HEK293 (cell line): ENCODE measurements at regions not wholly inside any gene's neighbourhood (a gene's known extent, or its start where the extent isn't known, plus 50 kb on each side); places are given as distances from the start of the nearest gene placed in this dataset.
"Not testable (repeated sequence)": the region's sequence is repeated elsewhere in the genome, so short reads cannot be mapped to it uniquely, and the experiment has no call there.

Source experiments
- CTCF ChIA-PET: fragments of 350-600 bp; formaldehyde crosslinking; extraction: SDS; loops from one replicate; lab custom pipeline; 2021; ENCODE audit warnings: antibody characterized with exemption; lab: Yijun Ruan, JAX
- POLR2A ChIA-PET: fragments of 300-600 bp; formaldehyde crosslinking; extraction: SDS; loops from one replicate; lab custom pipeline; 2020; ENCODE audit warnings: antibody characterized with exemption, inconsistent platforms; lab: Yijun Ruan, JAX
- H3K27ac ChIP-seq: fragments of 200-500 bp; sonication (Bioruptor generic); 2 replicates; pipeline ENCODE4 v1.5.1; 2014; ENCODE audit warnings: low read depth, low read length, control low read depth, inconsistent platforms; ENCODE audit errors: extremely low read depth
- H3K36me3 ChIP-seq, 2 experiments: fragments of 200-500 bp in 1 of 2; sonication (Bioruptor generic) in 1 of 2; 1 replicate in 1 of 2; 2 replicates in 1 of 2; pipeline ENCODE4 v1.5.1; 2014 to 2017; ENCODE audit warnings: inconsistent platforms in 2 of 2, low read length in 2 of 2; ENCODE audit not compliant: control insufficient read depth in 2 of 2, insufficient read depth in 1 of 2
- H3K4me1 ChIP-seq: fragments of 200-500 bp; sonication (Bioruptor generic); 2 replicates; pipeline ENCODE4 v1.5.1; 2014; ENCODE audit warnings: mild to moderate bottlenecking, low read length, inconsistent platforms; ENCODE audit not compliant: control insufficient read depth, insufficient read depth
- H3K4me3 ChIP-seq: 2 replicates; pipeline ENCODE4 v1.5.1; 2011; ENCODE audit warnings: low read depth, mild to moderate bottlenecking, control low read depth, low read length, moderate library complexity
- H3K9me3 ChIP-seq: fragments of 200-500 bp; sonication (Bioruptor generic); 2 replicates; pipeline ENCODE4 v1.5.1; 2014; ENCODE audit warnings: low read depth, low read length, inconsistent platforms; ENCODE audit not compliant: control insufficient read depth, insufficient read depth
- EGR2 ChIP-seq: fragments of 450-650 bp; formaldehyde crosslinking; IDR thresholded peaks from 2 replicates; pipeline ENCODE4 v1.5.1; 2016; ENCODE audit warnings: low read depth, missing biosample characterization, missing genetic modification characterization
- GLIS1 ChIP-seq: fragments of 450-650 bp; formaldehyde crosslinking; IDR thresholded peaks from 2 replicates; pipeline ENCODE4 v1.5.1; 2016; ENCODE audit warnings: missing biosample characterization, missing genetic modification characterization
- MYNN ChIP-seq: fragments of 450-650 bp; formaldehyde crosslinking; IDR thresholded peaks from 2 replicates; pipeline ENCODE4 v1.5.1; 2016; ENCODE audit warnings: missing biosample characterization, missing genetic modification characterization, borderline replicate concordance
- SP3 ChIP-seq: fragments of 450-650 bp; formaldehyde crosslinking; IDR thresholded peaks from 2 replicates; pipeline ENCODE4 v1.5.1; 2016; ENCODE audit warnings: missing biosample characterization, missing genetic modification characterization
- TRIM28 ChIP-seq: IDR thresholded peaks from 2 replicates; pipeline ENCODE4 v1.6.1; 2011; ENCODE audit warnings: low read length, control low read depth, borderline replicate concordance
- ZFP69B ChIP-seq: fragments of 450-650 bp; formaldehyde crosslinking; IDR thresholded peaks from 2 replicates; pipeline ENCODE4 v1.5.1; 2016; ENCODE audit warnings: missing biosample characterization, missing genetic modification characterization
- ZNF146 ChIP-seq: fragments of 450-650 bp; formaldehyde crosslinking; IDR thresholded peaks from 2 replicates; pipeline ENCODE4 v1.5.1; 2016; ENCODE audit warnings: missing biosample characterization, missing genetic modification characterization
- ZNF175 ChIP-seq: fragments of 450-650 bp; formaldehyde crosslinking; IDR thresholded peaks from 2 replicates; pipeline ENCODE4 v1.5.1; 2016; ENCODE audit warnings: missing biosample characterization, missing genetic modification characterization
- ZNF19 ChIP-seq: fragments of 450-650 bp; formaldehyde crosslinking; IDR thresholded peaks from 2 replicates; pipeline ENCODE4; 2016; ENCODE audit warnings: missing biosample characterization, missing genetic modification characterization, low read depth
- ZNF521 ChIP-seq: fragments of 450-650 bp; formaldehyde crosslinking; IDR thresholded peaks from 2 replicates; pipeline ENCODE4 v1.5.1; 2017; ENCODE audit warnings: missing biosample characterization, mild to moderate bottlenecking, missing genetic modification characterization
- ZNF530 ChIP-seq: fragments of 450-650 bp; formaldehyde crosslinking; IDR thresholded peaks from 2 replicates; pipeline ENCODE4 v1.5.1; 2016; ENCODE audit warnings: low read depth, missing biosample characterization, missing genetic modification characterization
- ZNF555 ChIP-seq: fragments of 450-650 bp; formaldehyde crosslinking; conservative IDR thresholded peaks from 2 replicates; pipeline ENCODE4 v1.5.1; 2017; ENCODE audit warnings: missing biosample characterization, mild to moderate bottlenecking, missing genetic modification characterization, inconsistent platforms
- ZNF624 ChIP-seq: fragments of 450-650 bp; formaldehyde crosslinking; IDR thresholded peaks from 2 replicates; pipeline ENCODE4 v1.5.1; 2017; ENCODE audit warnings: missing biosample characterization, missing genetic modification characterization
- ZNF660 ChIP-seq: fragments of 450-650 bp; IDR thresholded peaks from 2 replicates; pipeline ENCODE4 v1.5.1; 2018; ENCODE audit warnings: missing biosample characterization, mild to moderate bottlenecking, missing genetic modification characterization
- TF ChIP-seq, protein P1 (sequence below): fragments of 450-650 bp; formaldehyde crosslinking; IDR thresholded peaks from 2 replicates; pipeline ENCODE4 v1.5.1; 2016; ENCODE audit warnings: missing biosample characterization, missing genetic modification characterization
- TF ChIP-seq, protein P2 (sequence below): fragments of 450-650 bp; formaldehyde crosslinking; IDR thresholded peaks from 2 replicates; pipeline ENCODE4 v1.5.1; 2016; ENCODE audit warnings: missing biosample characterization, missing genetic modification characterization

- TF ChIP-seq, protein P1, sequence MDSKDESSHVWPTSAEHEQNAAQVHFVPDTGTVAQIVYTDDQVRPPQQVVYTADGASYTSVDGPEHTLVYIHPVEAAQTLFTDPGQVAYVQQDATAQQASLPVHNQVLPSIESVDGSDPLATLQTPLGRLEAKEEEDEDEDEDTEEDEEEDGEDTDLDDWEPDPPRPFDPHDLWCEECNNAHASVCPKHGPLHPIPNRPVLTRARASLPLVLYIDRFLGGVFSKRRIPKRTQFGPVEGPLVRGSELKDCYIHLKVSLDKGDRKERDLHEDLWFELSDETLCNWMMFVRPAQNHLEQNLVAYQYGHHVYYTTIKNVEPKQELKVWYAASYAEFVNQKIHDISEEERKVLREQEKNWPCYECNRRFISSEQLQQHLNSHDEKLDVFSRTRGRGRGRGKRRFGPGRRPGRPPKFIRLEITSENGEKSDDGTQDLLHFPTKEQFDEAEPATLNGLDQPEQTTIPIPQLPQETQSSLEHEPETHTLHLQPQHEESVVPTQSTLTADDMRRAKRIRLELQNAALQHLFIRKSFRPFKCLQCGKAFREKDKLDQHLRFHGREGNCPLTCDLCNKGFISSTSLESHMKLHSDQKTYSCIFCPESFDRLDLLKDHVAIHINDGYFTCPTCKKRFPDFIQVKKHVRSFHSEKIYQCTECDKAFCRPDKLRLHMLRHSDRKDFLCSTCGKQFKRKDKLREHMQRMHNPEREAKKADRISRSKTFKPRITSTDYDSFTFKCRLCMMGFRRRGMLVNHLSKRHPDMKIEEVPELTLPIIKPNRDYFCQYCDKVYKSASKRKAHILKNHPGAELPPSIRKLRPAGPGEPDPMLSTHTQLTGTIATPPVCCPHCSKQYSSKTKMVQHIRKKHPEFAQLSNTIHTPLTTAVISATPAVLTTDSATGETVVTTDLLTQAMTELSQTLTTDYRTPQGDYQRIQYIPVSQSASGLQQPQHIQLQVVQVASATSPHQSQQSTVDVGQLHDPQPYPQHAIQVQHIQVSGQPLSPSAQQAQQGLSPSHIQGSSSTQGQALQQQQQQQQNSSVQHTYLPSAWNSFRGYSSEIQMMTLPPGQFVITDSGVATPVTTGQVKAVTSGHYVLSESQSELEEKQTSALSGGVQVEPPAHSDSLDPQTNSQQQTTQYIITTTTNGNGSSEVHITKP = no peak
- TF ChIP-seq ZNF624 (tag by site-specific recombination) = no peak
- TF ChIP-seq ZNF19 (tag by site-specific recombination) = no peak
Observed at GRCh38 chr1:105088166-105088565, 1338.5 kb downstream of the AMY1C start (continued).

GRCh38 chr1:105093893-105094292, 1344.2 kb downstream of the AMY1C start:
- peak; percentile 69 for TF ChIP-seq ZNF146 (tag by site-specific recombination)
- H3K4me1 ChIP-seq, H3K27ac ChIP-seq, H3K36me3 ChIP-seq, H3K4me3 ChIP-seq, H3K9me3 ChIP-seq, POLR2A ChIA-PET, CTCF ChIA-PET: not testable (repeated sequence)

GRCh38 chr1:105100102-105100501, 1350.4 kb downstream of the AMY1C start:
- TF ChIP-seq SP3 (tag by site-specific recombination) = no peak
- no peak for TF ChIP-seq ZNF521 (tag by site-specific recombination)
- TF ChIP-seq ZNF530 (tag by site-specific recombination) = no peak
- TF ChIP-seq ZNF660 = no peak
- TF ChIP-seq GLIS1 (tag by site-specific recombination) = no peak
- TF ChIP-seq, protein P1 = no peak
- TF ChIP-seq MYNN (tag by site-specific recombination) = no peak
- TF ChIP-seq TRIM28 = no peak
- TF ChIP-seq ZNF555 (tag by site-specific recombination) = no peak
- TF ChIP-seq ZFP69B (tag by site-specific recombination) = no peak
- TF ChIP-seq EGR2 (tag by site-specific recombination) = no peak
- TF ChIP-seq ZNF175 (tag by site-specific recombination) = no peak
- TF ChIP-seq, protein P2, sequence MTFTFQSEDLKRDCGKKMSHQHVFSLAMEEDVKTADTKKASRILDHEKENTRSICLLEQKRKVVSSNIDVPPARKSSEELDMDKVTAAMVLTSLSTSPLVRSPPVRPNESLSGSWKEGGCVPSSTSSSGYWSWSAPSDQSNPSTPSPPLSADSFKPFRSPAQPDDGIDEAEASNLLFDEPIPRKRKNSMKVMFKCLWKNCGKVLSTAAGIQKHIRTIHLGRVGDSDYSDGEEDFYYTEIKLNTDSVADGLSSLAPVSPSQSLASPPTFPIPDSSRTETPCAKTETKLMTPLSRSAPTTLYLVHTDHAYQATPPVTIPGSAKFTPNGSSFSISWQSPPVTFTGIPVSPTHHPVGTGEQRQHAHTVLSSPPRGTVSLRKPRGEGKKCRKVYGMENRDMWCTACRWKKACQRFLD (tag by site-specific recombination) = no peak
- ChIA-PET POLR2A (no interaction called here), CTCF (interaction anchor here (0.5 kb wide), 1 partner anchor 541 kb away, joined by 4 read pairs; no protein-coding TSS in a partner anchor)
- no peaks in the 10 kb centered on the region for H3K36me3 ChIP-seq
- no peaks in the 10 kb centered on the region for H3K4me1 ChIP-seq
- no peak overlapping the region for H3K4me3 ChIP-seq
- no peak overlapping the region for H3K27ac ChIP-seq
- no peaks in the 10 kb centered on the region for H3K9me3 ChIP-seq
